Mucosa of descending colon (tissue), 3 donors: ENCODE measurements at regions not wholly inside any gene's neighbourhood (a gene's known extent, or its start where the extent isn't known, plus 50 kb on each side); places are given as distances from the start of the nearest gene placed in this dataset.

Experiments used
- ATAC-seq: fragments of 200-7000 bp; cut with Tn5 transposase; one replicate; pipeline ENCODE4 v1.9.1; 2020; ENCODE audit warnings: mild to moderate bottlenecking, moderate library complexity
- DNase-seq, 3 donors: peaks; one replicate each; pipeline ENCODE4 v3.0.0-alpha.2; 2020
- H3K36me3 ChIP-seq: fragments of 200-600 bp; one replicate; pipeline ENCODE4 v1.8.0; 2021; ENCODE audit warnings: low read depth, mild to moderate bottlenecking
- H3K4me1 ChIP-seq: fragments of 200-600 bp; one replicate; pipeline ENCODE4 v1.8.0; 2021; ENCODE audit warnings: low read depth, mild to moderate bottlenecking
- H3K4me3 ChIP-seq: fragments of 200-600 bp; one replicate; pipeline ENCODE4 v1.8.0; 2021; ENCODE audit warnings: mild to moderate bottlenecking
- H3K9me3 ChIP-seq: fragments of 200-600 bp; one replicate; pipeline ENCODE4 v1.8.0; 2021; ENCODE audit warnings: mild to moderate bottlenecking
- intact Hi-C, 2 donors: fragments of 100-400 bp; cut with DNase I in 1 of 2; cut with micrococcal nuclease in 1 of 2; formaldehyde crosslinking; loops; one replicate each; pipeline versions ENCODE4 v1.11.0 to v1.11.1; 2022; cut with DNase I, micrococcal nuclease
- TF ChIP-seq, protein P1 (sequence below): fragments of 200-600 bp; IDR thresholded peaks from one replicate; pipeline ENCODE4 v1.8.0; 2022; ENCODE audit warnings: antibody characterized with exemption, mild to moderate bottlenecking
- donor health status: DM: no; HTN: no; CAD: no; lungs with moderate emphysema.
- donor health status: DM: no; HTN: no; CAD: no.
- donor health status: DM: no; HTN: yes; CAD: no.

DNA sequence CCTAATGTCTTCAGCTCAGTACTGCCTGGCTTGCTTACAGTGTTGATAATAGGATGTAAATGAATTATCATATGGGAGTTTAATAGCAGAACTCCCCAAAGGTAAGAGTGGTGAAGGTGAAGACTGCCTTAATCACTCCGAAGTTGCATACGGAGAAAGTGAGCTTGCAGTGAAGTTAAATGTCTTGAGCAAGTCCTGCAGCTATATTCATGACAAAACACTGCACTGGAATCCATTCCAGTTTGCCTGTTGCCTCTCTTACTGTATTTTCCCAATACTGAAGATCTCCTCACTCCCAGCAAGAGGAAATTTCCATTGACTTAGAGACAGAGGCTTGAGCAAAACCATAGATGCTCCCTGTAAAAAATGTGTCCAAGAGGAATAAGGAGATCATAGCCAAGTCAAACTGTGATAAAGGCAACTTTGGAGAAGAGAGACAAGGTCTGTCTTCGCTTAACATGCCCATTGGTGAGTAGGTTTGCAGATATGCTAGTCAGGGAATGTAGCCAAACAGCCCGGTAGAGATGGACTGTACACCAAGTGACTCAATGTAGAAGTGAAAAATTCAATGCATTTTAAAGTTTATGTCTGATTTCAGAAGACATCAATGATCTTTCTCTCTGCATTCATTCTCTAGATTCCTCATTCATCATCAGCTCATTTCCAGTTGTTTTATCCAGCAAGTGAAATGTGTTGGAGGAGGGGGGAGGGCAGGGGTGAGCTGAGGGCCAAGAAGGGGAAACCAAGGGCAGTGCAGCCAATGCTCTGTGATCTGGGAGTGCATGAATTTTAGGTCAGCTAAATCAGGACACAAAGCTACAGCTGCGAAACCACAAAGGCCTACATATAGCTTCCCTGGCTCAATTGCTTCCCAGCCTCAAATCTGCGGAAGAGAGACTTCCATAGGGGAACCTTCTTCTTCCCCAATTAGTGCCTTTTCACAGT, 667.1 kb upstream of the NR2F2 start:
- TF ChIP-seq, protein P1, sequence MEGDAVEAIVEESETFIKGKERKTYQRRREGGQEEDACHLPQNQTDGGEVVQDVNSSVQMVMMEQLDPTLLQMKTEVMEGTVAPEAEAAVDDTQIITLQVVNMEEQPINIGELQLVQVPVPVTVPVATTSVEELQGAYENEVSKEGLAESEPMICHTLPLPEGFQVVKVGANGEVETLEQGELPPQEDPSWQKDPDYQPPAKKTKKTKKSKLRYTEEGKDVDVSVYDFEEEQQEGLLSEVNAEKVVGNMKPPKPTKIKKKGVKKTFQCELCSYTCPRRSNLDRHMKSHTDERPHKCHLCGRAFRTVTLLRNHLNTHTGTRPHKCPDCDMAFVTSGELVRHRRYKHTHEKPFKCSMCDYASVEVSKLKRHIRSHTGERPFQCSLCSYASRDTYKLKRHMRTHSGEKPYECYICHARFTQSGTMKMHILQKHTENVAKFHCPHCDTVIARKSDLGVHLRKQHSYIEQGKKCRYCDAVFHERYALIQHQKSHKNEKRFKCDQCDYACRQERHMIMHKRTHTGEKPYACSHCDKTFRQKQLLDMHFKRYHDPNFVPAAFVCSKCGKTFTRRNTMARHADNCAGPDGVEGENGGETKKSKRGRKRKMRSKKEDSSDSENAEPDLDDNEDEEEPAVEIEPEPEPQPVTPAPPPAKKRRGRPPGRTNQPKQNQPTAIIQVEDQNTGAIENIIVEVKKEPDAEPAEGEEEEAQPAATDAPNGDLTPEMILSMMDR: no peak
- DNase-seq: no peak
- H3K4me3 ChIP-seq: no peak overlapping the region
- H3K36me3 ChIP-seq: no peaks in the 10 kb centered on the region
- intact Hi-C loops: no loop called here
- ATAC-seq: no peak
- H3K4me1 ChIP-seq: no peaks in the 10 kb centered on the region
- no peaks in the 10 kb centered on the region for H3K9me3 ChIP-seq

DNA sequence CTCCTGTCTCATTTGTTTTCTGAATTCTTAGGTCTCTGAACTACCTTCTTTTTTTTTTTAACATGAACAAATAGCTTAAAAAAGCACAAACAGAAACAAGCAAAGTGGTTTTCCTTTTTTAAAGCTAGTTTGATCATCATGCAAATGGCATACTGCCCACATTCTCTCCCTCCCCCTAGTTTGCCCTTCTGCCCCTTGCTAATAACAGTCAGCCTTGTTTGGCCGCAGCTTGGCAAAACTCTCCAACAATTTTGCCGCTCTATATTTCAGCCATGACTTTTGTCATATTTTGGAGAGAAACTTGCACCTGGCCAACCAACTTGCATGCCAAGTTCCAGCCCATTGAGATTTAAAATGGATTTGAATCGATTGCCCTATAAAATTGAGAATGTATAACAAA, 666.0 kb upstream of the NR2F2 start:
- Histone ChIP-seq H3K4me1 (no peaks in the 10 kb centered on the region), H3K9me3 (no peaks in the 10 kb centered on the region), H3K36me3 (no peaks in the 10 kb centered on the region), H3K4me3 (no peak overlapping the region)
- DNase-seq: no peak
- TF ChIP-seq, protein P1: no peak
- intact Hi-C loops: no loop called here
- no peak for ATAC-seq

DNA sequence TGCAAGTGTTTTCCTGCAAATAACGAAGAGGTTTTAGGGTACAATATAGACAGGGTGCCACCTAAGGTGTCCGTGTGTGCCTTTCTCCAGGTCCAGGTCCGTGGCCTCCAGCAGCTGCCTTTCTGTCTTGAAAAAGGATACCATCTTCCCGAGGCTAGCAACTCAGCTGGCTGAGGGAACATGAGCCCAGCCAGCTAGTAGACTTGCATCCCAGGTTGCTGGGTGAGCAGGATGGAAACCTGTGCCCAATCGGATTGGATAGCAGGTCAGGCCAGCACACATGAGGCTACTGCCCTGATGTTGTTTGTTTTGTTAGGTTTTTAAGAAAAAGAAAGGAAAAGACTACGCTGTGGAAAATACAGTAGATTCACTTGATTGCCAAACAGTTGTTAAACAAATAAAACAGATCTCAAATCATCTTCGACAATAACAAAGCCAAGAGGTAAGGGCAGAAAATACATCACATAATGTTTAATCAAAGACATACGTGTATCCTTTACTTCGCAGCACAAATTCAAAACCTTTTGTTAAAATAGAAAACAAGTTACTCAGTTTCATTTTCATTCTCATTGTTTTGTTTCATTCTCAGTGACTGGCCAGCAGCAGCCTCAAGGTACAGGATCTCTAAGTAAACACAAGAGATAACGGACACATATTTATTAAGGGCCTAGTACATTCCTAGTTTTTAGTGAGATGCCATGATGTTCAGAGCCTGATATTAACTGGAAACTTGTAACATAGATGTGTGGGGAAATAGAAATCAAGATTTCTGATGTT, 661.2 kb upstream of the NR2F2 start:
- TF ChIP-seq, protein P1: no peak
- DNase-seq (no peak), ATAC-seq (no peak)
- Histone ChIP-seq H3K4me1 (no peaks in the 10 kb centered on the region), H3K9me3 (no peaks in the 10 kb centered on the region), H3K36me3 (no peaks in the 10 kb centered on the region), H3K4me3 (no peak overlapping the region)
- intact Hi-C loops: no loop called here

DNA sequence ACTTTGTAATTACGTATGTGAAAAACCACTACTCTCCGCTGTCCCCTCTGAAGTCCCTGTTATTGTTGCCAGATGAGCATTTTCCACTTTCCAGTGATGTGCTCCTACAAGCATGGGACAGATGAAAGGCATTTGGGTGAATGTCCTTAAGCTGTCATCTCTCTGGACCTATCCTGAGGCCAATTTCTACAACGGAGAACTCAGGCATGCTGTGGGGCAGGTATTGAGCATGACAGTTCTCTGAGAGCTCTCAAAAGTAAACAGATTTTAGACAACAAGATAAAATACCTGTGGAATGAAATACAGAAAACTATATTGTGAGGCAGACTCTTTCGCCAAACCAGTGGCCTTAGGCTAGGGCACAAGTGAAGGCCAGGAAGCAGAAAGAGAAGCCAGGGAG, 656.5 kb upstream of the NR2F2 start:
- no peak for ATAC-seq
- Histone ChIP-seq H3K4me1 (no peaks in the 10 kb centered on the region), H3K9me3 (no peaks in the 10 kb centered on the region), H3K36me3 (no peaks in the 10 kb centered on the region), H3K4me3 (no peak overlapping the region)
- TF ChIP-seq, protein P1: no peak
- no peak for DNase-seq
- intact Hi-C loops: no loop called here

DNA sequence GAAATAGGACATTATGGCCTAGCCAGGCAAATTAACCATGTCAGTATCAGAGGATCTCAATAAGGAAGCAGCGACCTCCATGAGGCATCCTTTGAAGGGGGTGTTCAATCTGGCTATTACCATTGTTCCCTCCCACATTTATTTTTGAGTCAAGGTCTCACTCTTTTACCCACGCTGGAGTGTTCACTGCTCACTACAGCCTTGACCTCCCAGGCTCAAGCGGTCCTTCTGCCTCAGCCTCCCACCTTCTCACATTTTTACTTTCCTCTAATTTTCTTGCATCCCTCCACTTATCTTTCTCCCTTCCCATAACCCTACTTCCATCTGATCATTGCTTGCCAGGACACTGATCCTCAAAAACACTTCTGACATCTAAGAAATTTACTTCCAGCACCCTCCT, 654.0 kb upstream of the NR2F2 start:
- no peaks in the 10 kb centered on the region for H3K36me3 ChIP-seq
- ATAC-seq (no peak), DNase-seq (no peak)
- TF ChIP-seq, protein P1: no peak
- H3K4me3 ChIP-seq: no peak overlapping the region
- intact Hi-C loops: no loop called here
- H3K9me3 ChIP-seq: no peaks in the 10 kb centered on the region
- H3K4me1 ChIP-seq: no peaks in the 10 kb centered on the region
